PC-3 (cell line): ENCODE measurements at regions not wholly inside any gene's neighbourhood (a gene's known extent, or its start where the extent isn't known, plus 50 kb on each side); places are given as distances from the start of the nearest gene placed in this dataset.

ENCODE experiments used
- ATAC-seq: fragments of 200-7000 bp; cut with Tn5 transposase; 2 replicates; pipeline ENCODE4 v1.9.1; 2020; ENCODE audit warnings: mild to moderate bottlenecking, moderate library complexity
- BruUV-seq: library from RNA; stranded (reverse); fragments of 400-500 nt; replicated peaks from 2 replicates; lab custom pipeline; 2021; lab: Mats Ljungman, UMichigan
- CTCF ChIA-PET: fragments of 300-600 bp; sonication (Branson Sonifier 250); formaldehyde crosslinking; loops from one replicate; lab custom pipeline; 2022; ENCODE audit warnings: antibody characterized with exemption; lab: Charles Lee
- POLR2A ChIA-PET: fragments of 300-600 bp; sonication (Branson Sonifier 250); formaldehyde crosslinking; loops from one replicate; lab custom pipeline; 2022; ENCODE audit warnings: antibody characterized with exemption; ENCODE audit not compliant: unreplicated experiment; lab: Charles Lee
- DNase-seq: peaks from one replicate; pipeline ENCODE4 v3.0.0-alpha.2; 2015
- H2AFZ ChIP-seq: fragments of 300-600 bp; sonication (generic); 2 replicates; pipeline ENCODE4 v1.6.0; 2016; ENCODE audit warnings: antibody characterized with exemption, low read length
- H3F3A ChIP-seq: fragments of 300-600 bp; sonication (generic); one replicate; pipeline ENCODE4 v1.6.0; 2017; ENCODE audit warnings: antibody characterized with exemption, low read length, control low read depth, mild to moderate bottlenecking; ENCODE audit not compliant: unreplicated experiment
- H3K27ac ChIP-seq: fragments of 300-600 bp; sonication (generic); 2 replicates; pipeline ENCODE4 v1.5.1; 2016; ENCODE audit warnings: mild to moderate bottlenecking, low read length
- H3K27me3 ChIP-seq: fragments of 300-600 bp; sonication (generic); 2 replicates; pipeline ENCODE4 v1.6.1; 2016; ENCODE audit warnings: low read length, mixed read lengths
- H3K36me3 ChIP-seq: fragments of 300-600 bp; sonication (generic); 2 replicates; pipeline ENCODE4 v1.6.1; 2016; ENCODE audit warnings: low read depth, mixed run types, low read length, mixed read lengths
- H3K4me1 ChIP-seq: fragments of 300-600 bp; sonication (generic); 2 replicates; pipeline ENCODE4 v1.5.1; 2016; ENCODE audit warnings: low read length; ENCODE audit not compliant: insufficient read depth
- H3K4me2 ChIP-seq: fragments of 300-600 bp; sonication (generic); 2 replicates; pipeline ENCODE4 v1.6.0; 2016; ENCODE audit warnings: low read length
- H3K4me3 ChIP-seq: fragments of 300-600 bp; sonication (generic); 2 replicates; pipeline ENCODE4 v1.5.1; 2016; ENCODE audit warnings: mild to moderate bottlenecking, low read length, mixed read lengths
- H3K79me2 ChIP-seq: fragments of 300-600 bp; sonication (generic); 2 replicates; pipeline ENCODE4 v1.6.1; 2017; ENCODE audit warnings: low read length, mixed read lengths
- H3K9ac ChIP-seq: fragments of 300-600 bp; sonication (generic); 2 replicates; pipeline ENCODE4 v1.6.0; 2016; ENCODE audit warnings: mild to moderate bottlenecking, low read length
- H3K9me2 ChIP-seq: fragments of 300-600 bp; sonication (generic); replicated peaks from 2 replicates; pipeline ENCODE4 v1.6.1; 2016; ENCODE audit warnings: mixed run types, low read length, mixed read lengths
- H3K9me3 ChIP-seq: fragments of 300-600 bp; sonication (generic); 2 replicates; pipeline ENCODE4 v1.6.1; 2016; ENCODE audit warnings: low read length, mixed read lengths
- H4K20me1 ChIP-seq: fragments of 300-600 bp; sonication (generic); 2 replicates; pipeline ENCODE4 v1.6.1; 2016; ENCODE audit warnings: low read length, mixed read lengths
- EZH2 ChIP-seq: fragments of 300-600 bp; sonication (generic); IDR thresholded peaks from one replicate; pipeline ENCODE4 v1.6.1; 2017; ENCODE audit warnings: antibody characterized with exemption, mild to moderate bottlenecking, low read length; ENCODE audit not compliant: unreplicated experiment
- EZH2phosphoT487 ChIP-seq: fragments of 300-600 bp; sonication (generic); IDR thresholded peaks from 2 replicates; pipeline ENCODE4 v1.6.1; 2018; ENCODE audit warnings: mild to moderate bottlenecking, antibody characterized with exemption, low read length, borderline replicate concordance
- intact Hi-C: fragments of 100-400 bp; cut with micrococcal nuclease; formaldehyde crosslinking; loops from 2 replicates; pipeline ENCODE4 v1.9.0; 2023
- TF ChIP-seq, protein P1 (sequence below): fragments of 300-600 bp; sonication (generic); conservative IDR thresholded peaks from 2 replicates; pipeline ENCODE4 v1.5.1; 2017; ENCODE audit warnings: antibody characterized with exemption, low read depth, mild to moderate bottlenecking, low read length

DNA sequence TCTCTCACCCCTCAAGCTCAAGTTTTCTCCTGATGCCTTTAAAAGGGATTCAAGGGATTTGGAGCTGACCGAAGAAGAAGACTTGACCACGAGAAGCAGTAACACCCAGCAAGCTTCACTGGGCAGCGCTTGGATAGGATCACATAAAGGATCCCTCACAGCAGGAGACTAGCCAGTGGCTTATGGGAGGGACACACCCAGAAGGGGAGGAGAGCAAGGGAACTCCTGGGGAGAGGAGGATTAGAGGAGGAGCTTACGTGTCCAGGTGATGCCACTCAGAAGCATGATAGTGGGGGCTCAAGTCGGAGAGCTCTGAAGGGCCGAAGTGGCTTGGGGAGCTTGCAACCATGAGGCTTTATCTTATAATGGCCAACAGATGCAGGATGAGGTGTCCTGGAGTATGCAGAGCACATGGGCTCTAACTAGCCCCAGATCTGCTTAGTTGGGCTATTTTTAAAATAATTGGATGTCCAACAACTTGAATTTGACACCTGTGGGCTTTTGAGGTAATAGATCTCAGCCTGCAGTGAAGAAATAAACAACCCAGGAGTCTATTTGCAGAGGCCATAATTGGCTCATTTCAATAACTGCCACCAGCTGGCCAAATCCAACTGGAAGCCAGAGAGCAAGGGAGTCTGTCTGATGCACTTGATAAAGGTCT is 137.9 kb upstream of the EXOC2 start:
- no peaks in the 10 kb centered on the region for H3K9me3 ChIP-seq
- ChIA-PET POLR2A (no interaction called here), CTCF (no interaction called here)
- H3K4me2 ChIP-seq: no peak overlapping the region
- H2AFZ ChIP-seq: no peak overlapping the region
- no peak overlapping the region for H3K4me3 ChIP-seq
- H3F3A ChIP-seq: no peaks in the 10 kb centered on the region
- no peak overlapping the region for H3K27ac ChIP-seq
- no peaks in the 10 kb centered on the region for H3K36me3 ChIP-seq
- DNase-seq: no peak
- no peak for TF ChIP-seq EZH2
- TF ChIP-seq, protein P1, sequence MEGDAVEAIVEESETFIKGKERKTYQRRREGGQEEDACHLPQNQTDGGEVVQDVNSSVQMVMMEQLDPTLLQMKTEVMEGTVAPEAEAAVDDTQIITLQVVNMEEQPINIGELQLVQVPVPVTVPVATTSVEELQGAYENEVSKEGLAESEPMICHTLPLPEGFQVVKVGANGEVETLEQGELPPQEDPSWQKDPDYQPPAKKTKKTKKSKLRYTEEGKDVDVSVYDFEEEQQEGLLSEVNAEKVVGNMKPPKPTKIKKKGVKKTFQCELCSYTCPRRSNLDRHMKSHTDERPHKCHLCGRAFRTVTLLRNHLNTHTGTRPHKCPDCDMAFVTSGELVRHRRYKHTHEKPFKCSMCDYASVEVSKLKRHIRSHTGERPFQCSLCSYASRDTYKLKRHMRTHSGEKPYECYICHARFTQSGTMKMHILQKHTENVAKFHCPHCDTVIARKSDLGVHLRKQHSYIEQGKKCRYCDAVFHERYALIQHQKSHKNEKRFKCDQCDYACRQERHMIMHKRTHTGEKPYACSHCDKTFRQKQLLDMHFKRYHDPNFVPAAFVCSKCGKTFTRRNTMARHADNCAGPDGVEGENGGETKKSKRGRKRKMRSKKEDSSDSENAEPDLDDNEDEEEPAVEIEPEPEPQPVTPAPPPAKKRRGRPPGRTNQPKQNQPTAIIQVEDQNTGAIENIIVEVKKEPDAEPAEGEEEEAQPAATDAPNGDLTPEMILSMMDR: no peak
- no peak for TF ChIP-seq EZH2phosphoT487
- ATAC-seq: no peak
- no peak overlapping the region for H3K9ac ChIP-seq
- no peaks in the 10 kb centered on the region for H3K79me2 ChIP-seq
- intact Hi-C loops: no loop called here
- no TSS peak for BruUV-seq
- no peaks in the 10 kb centered on the region for H4K20me1 ChIP-seq
- no peaks in the 10 kb centered on the region for H3K9me2 ChIP-seq
- no peaks in the 10 kb centered on the region for H3K4me1 ChIP-seq
- peaks cover 40% of the 10 kb centered on the region for H3K27me3 ChIP-seq

DNA sequence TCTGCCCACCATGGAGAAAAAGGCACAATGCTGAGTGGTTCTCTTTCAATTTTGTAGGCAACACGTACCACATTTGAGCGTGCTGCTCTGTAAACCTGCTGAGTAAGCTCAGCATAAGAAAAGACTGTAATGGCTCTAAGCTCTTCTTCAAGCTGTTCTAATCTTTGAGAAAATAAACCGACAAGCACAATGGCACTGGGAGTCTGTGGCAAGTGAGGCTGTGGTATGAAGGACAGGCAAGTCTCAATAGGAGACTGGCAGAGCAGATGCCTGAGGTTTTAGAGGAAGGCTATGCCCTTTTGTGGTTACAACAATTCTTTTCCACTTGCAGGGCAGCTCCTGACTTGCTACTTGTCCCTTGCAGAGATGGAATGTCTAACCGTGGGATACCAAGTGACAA is 136.7 kb upstream of the EXOC2 start:
- TF ChIP-seq, protein P1: no peak
- TF ChIP-seq EZH2phosphoT487 (no peak), EZH2 (no peak)
- CTCF ChIA-PET: no interaction called here

DNA sequence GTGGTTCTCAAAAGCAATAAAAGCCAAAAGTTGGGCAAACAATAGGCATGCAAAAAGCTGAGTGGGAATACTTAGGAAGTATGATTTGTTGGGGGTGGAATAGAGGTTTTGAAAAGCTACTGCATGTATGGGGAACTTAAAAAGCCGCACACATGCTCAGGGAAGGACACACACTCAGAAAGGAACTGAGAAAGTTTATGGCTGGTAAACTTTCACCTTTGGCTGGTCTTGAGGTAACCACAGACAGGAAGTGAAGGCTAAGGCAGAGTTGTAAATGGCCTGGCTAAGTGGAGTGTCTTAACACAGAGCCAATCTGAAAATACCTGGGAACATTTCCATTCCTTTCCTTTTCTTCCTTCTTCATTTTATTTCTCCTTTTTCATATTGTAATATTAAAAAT is 134.5 kb upstream of the EXOC2 start:
- H3K9me3 ChIP-seq: no peaks in the 10 kb centered on the region
- no peak overlapping the region for H3K9ac ChIP-seq
- ChIA-PET POLR2A (no interaction called here), CTCF (no interaction called here)
- no peaks in the 10 kb centered on the region for H3K79me2 ChIP-seq
- ATAC-seq (no peak), DNase-seq (no peak)
- H3K9me2 ChIP-seq: no peaks in the 10 kb centered on the region
- no peaks in the 10 kb centered on the region for H4K20me1 ChIP-seq
- no peak overlapping the region for H3K4me3 ChIP-seq
- no peak overlapping the region for H2AFZ ChIP-seq
- H3K4me2 ChIP-seq: no peak overlapping the region
- H3K36me3 ChIP-seq: no peaks in the 10 kb centered on the region
- no peak overlapping the region for H3K27ac ChIP-seq
- H3K27me3 ChIP-seq: peaks cover 50% of the 10 kb centered on the region
- no peaks in the 10 kb centered on the region for H3K4me1 ChIP-seq
- no peaks in the 10 kb centered on the region for H3F3A ChIP-seq
- TF ChIP-seq, protein P1: no peak
- TF ChIP-seq EZH2: no peak
- no TSS peak for BruUV-seq
- intact Hi-C loops: no loop called here

More for the DNA sequence above, 136.7 kb upstream of the EXOC2 start:
- Histone ChIP-seq H3K9ac (no peak overlapping the region), H3F3A (no peaks in the 10 kb centered on the region), H3K27ac (no peak overlapping the region), H3K9me2 (no peaks in the 10 kb centered on the region), H4K20me1 (no peaks in the 10 kb centered on the region), H3K79me2 (no peaks in the 10 kb centered on the region), H2AFZ (no peak overlapping the region), H3K4me1 (no peaks in the 10 kb centered on the region), H3K36me3 (no peaks in the 10 kb centered on the region), H3K9me3 (no peaks in the 10 kb centered on the region), H3K27me3 (peaks cover 40% of the 10 kb centered on the region), H3K4me2 (no peak overlapping the region), H3K4me3 (no peak overlapping the region)
- no peak for DNase-seq
- POLR2A ChIA-PET: no interaction called here
- BruUV-seq: no TSS peak
- intact Hi-C loops: no loop called here
- ATAC-seq: no peak
